ENCODE measurements at regions not wholly inside any gene's neighbourhood (a gene's known extent, or its start where the extent isn't known, plus 50 kb on each side); places are given as distances from the start of the nearest gene placed in this dataset.

DNA sequence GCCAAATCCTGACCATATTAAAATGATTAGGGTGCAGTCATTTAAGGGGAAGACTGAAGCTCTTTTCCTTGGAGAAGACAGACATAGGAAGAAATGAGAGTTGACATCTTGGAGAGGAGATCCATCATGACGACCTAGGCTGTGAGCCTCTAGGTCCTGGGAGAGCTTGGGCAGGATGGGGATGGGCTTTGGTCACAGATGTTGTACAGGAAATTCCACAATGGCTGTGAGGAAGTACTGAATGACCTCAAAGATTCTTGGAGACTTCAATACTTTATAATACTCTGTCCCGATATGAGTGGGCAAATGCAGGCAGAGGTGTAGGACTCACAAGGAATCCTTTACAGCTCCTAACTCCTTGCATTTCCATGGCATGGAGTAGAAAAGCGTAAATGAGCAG is 204.9 kb upstream of the FRMD6 start:
- Histone ChIP-seq H3K4me3 (ENCODE audit: insufficient read depth, low read length, poor library complexity, severe bottlenecking) (no peak overlapping the region), H3K4me2 (ENCODE audit: low read depth, low read length, poor library complexity, severe bottlenecking) (no peak overlapping the region), H3K36me3 (ENCODE audit: low read length) (no peaks in the 10 kb centered on the region), H4K20me1 (ENCODE audit: low read depth, low read length) (no peaks in the 10 kb centered on the region), H3K9me2 (replicated peaks; ENCODE audit: insufficient read depth, low read length) (no peaks in the 10 kb centered on the region), H3K27ac (ENCODE audit: low read depth, low read length) (no peak overlapping the region), H3K79me2 (ENCODE audit: insufficient read depth, low read length) (no peaks in the 10 kb centered on the region), H3F3A (ENCODE audit: insufficient read depth) (no peaks in the 10 kb centered on the region), H3K27me3 (ENCODE audit: low read length) (no peaks in the 10 kb centered on the region), H3K9me3 (ENCODE audit: insufficient read depth, low read length) (no peaks in the 10 kb centered on the region), H3K9ac (ENCODE audit: low read length) (no peak overlapping the region), H2AFZ (ENCODE audit: low read depth, low read length, severe bottlenecking) (no peak overlapping the region)
- TF ChIP-seq EZH2phosphoT487 (conservative IDR thresholded peaks at IDR 0.05; ENCODE audit: low read length) (no peak), CTCF (IDR thresholded peaks at IDR 0.05; ENCODE audit: insufficient read depth, low read length, poor library complexity, severe bottlenecking) (no peak)

DNA sequence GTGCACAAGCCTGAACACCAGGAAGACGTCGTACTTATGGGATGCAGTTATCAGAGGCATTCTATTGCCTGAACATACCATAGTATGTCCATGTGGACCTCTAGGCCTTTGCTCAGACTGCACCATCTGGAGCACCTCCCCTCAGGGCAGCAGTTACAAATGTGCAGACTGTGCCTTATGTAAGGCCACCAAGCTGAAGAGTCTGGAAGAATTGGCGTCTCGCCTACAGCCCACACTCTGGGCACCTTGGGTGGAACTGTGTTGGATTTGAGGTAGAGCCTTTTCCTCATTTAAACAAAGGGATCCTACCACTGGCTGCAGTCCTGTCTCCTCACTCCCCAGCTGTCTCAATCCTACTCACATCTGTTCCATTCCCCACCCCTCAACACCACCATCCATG is 204.3 kb upstream of the FRMD6 start:
- H2AFZ ChIP-seq (ENCODE audit: low read depth, low read length, severe bottlenecking): no peak overlapping the region
- no peak overlapping the region for H3K4me2 ChIP-seq (ENCODE audit: low read depth, low read length, poor library complexity, severe bottlenecking)
- no peaks in the 10 kb centered on the region for H3F3A ChIP-seq (ENCODE audit: insufficient read depth)
- TF ChIP-seq EZH2phosphoT487 (conservative IDR thresholded peaks at IDR 0.05; ENCODE audit: low read length): no peak
- TF ChIP-seq CTCF (IDR thresholded peaks at IDR 0.05; ENCODE audit: insufficient read depth, low read length, poor library complexity, severe bottlenecking): no peak
- H3K9me3 ChIP-seq (ENCODE audit: insufficient read depth, low read length): no peaks in the 10 kb centered on the region
- no peaks in the 10 kb centered on the region for H4K20me1 ChIP-seq (ENCODE audit: low read depth, low read length)
- H3K27me3 ChIP-seq (ENCODE audit: low read length): no peaks in the 10 kb centered on the region
- H3K4me3 ChIP-seq (ENCODE audit: insufficient read depth, low read length, poor library complexity, severe bottlenecking): no peak overlapping the region
- H3K27ac ChIP-seq (ENCODE audit: low read depth, low read length): no peak overlapping the region
- H3K36me3 ChIP-seq (ENCODE audit: low read length): no peaks in the 10 kb centered on the region
- no peak overlapping the region for H3K9ac ChIP-seq (ENCODE audit: low read length)
- no peaks in the 10 kb centered on the region for H3K9me2 ChIP-seq (replicated peaks; ENCODE audit: insufficient read depth, low read length)
- no peaks in the 10 kb centered on the region for H3K79me2 ChIP-seq (ENCODE audit: insufficient read depth, low read length)

GRCh38 chr14:51448831-51449670 is 202.7 kb upstream of the FRMD6 start:
- Histone ChIP-seq H3K4me3 (ENCODE audit: insufficient read depth, low read length, poor library complexity, severe bottlenecking) (no peak overlapping the region), H3K79me2 (ENCODE audit: insufficient read depth, low read length) (no peaks in the 10 kb centered on the region), H3K36me3 (ENCODE audit: low read length) (no peaks in the 10 kb centered on the region), H4K20me1 (ENCODE audit: low read depth, low read length) (no peaks in the 10 kb centered on the region), H3K27ac (ENCODE audit: low read depth, low read length) (no peak overlapping the region), H2AFZ (ENCODE audit: low read depth, low read length, severe bottlenecking) (no peak overlapping the region), H3K9ac (ENCODE audit: low read length) (no peak overlapping the region), H3F3A (ENCODE audit: insufficient read depth) (no peaks in the 10 kb centered on the region), H3K9me2 (replicated peaks; ENCODE audit: insufficient read depth, low read length) (no peaks in the 10 kb centered on the region), H3K4me2 (ENCODE audit: low read depth, low read length, poor library complexity, severe bottlenecking) (no peak overlapping the region), H3K27me3 (ENCODE audit: low read length) (no peaks in the 10 kb centered on the region), H3K9me3 (ENCODE audit: insufficient read depth, low read length) (no peaks in the 10 kb centered on the region)
- TF ChIP-seq CTCF (IDR thresholded peaks at IDR 0.05; ENCODE audit: insufficient read depth, low read length, poor library complexity, severe bottlenecking) (no peak), EZH2phosphoT487 (conservative IDR thresholded peaks at IDR 0.05; ENCODE audit: low read length) (no peak)
